ENCODE measurements at regions not wholly inside any gene's neighbourhood (a gene's known extent, or its start where the extent isn't known, plus 50 kb on each side); places are given as distances from the start of the nearest gene placed in this dataset.

- no peaks in the 10 kb centered on the region for H3K9me3 ChIP-seq (ENCODE audit: control insufficient read depth, insufficient read depth, low read depth, low read length)
- no peaks in the 10 kb centered on the region for H3K27me3 ChIP-seq (ENCODE audit: control insufficient read depth, insufficient read depth, low read length)
- H3K4me2 ChIP-seq (ENCODE audit: extremely low read depth, insufficient read depth, low read length), result no peak overlapping the region
- no peaks in the 10 kb centered on the region for H4K20me1 ChIP-seq (ENCODE audit: control insufficient read depth, extremely low read depth, insufficient read depth, low read length)
- TF ChIP-seq CTCF (conservative IDR thresholded peaks at IDR 0.05 in 1 of 2, IDR thresholded peaks at IDR 0.05 in 1 of 2; ENCODE audit: low read depth in 1 of 2, low read length in 2 of 2), result no peak
- no peak for TF ChIP-seq EZH2 (IDR thresholded peaks at IDR 0.05; ENCODE audit: low read length, missing control alignments)
- no peak overlapping the region for H2AFZ ChIP-seq (ENCODE audit: low read length)
- H3K4me1 ChIP-seq (ENCODE audit: control insufficient read depth, extremely low read depth, insufficient read depth, low read length), result no peaks in the 10 kb centered on the region
- no peaks in the 10 kb centered on the region for H3K36me3 ChIP-seq (ENCODE audit: control insufficient read depth, insufficient read depth, low read length)
- no peaks in the 10 kb centered on the region for H3K79me2 ChIP-seq (ENCODE audit: control insufficient read depth, insufficient read depth, low read length)
- no peak overlapping the region for H3K4me3 ChIP-seq (replicated peaks in 1 of 4; ENCODE audit: control extremely low read depth in 1 of 4, insufficient read depth in 1 of 4, low read depth in 3 of 4, low read length in 4 of 4)
- no peak overlapping the region for H3K9ac ChIP-seq (ENCODE audit: insufficient read depth, low read length)
- H3K27ac ChIP-seq (ENCODE audit: insufficient read depth, low read length), result no peak overlapping the region
- no peak for DNase-seq (ENCODE audit: low read depth in 2 of 2)
These were observed 412.8 kb downstream of the NFIB start for GRCh38 chr9:13901176-13901575.

- Histone ChIP-seq H3K9ac (ENCODE audit: insufficient read depth, low read length) (no peak overlapping the region), H3K9me3 (ENCODE audit: control insufficient read depth, insufficient read depth, low read depth, low read length) (no peaks in the 10 kb centered on the region), H2AFZ (ENCODE audit: low read length) (no peak overlapping the region), H3K36me3 (ENCODE audit: control insufficient read depth, insufficient read depth, low read length) (no peaks in the 10 kb centered on the region), H3K4me3 (replicated peaks in 1 of 4; ENCODE audit: control extremely low read depth in 1 of 4, insufficient read depth in 1 of 4, low read depth in 3 of 4, low read length in 4 of 4) (no peak overlapping the region), H3K27ac (ENCODE audit: insufficient read depth, low read length) (no peak overlapping the region), H3K4me2 (ENCODE audit: extremely low read depth, insufficient read depth, low read length) (no peak overlapping the region), H3K79me2 (ENCODE audit: control insufficient read depth, insufficient read depth, low read length) (no peaks in the 10 kb centered on the region), H3K27me3 (ENCODE audit: control insufficient read depth, insufficient read depth, low read length) (no peaks in the 10 kb centered on the region), H4K20me1 (ENCODE audit: control insufficient read depth, extremely low read depth, insufficient read depth, low read length) (no peaks in the 10 kb centered on the region), H3K4me1 (ENCODE audit: control insufficient read depth, extremely low read depth, insufficient read depth, low read length) (no peaks in the 10 kb centered on the region)
- TF ChIP-seq CTCF (conservative IDR thresholded peaks at IDR 0.05 in 1 of 2, IDR thresholded peaks at IDR 0.05 in 1 of 2; ENCODE audit: low read depth in 1 of 2, low read length in 2 of 2) (no peak), EZH2 (IDR thresholded peaks at IDR 0.05; ENCODE audit: low read length, missing control alignments) (no peak)
- DNase-seq (ENCODE audit: low read depth in 2 of 2), result no peak
These were observed 413.5 kb downstream of the NFIB start for GRCh38 chr9:13900449-13900848.

GRCh38 chr9:13899924-13900323 is 414.0 kb downstream of the NFIB start:
- Histone ChIP-seq H2AFZ (ENCODE audit: low read length) (peak overlapping the region; percentile 73), H3K27ac (ENCODE audit: insufficient read depth, low read length) (no peak overlapping the region)

More at GRCh38 chr9:13899924-13900323, 414.0 kb downstream of the NFIB start:
- Histone ChIP-seq H3K4me2 (ENCODE audit: extremely low read depth, insufficient read depth, low read length) (no peak overlapping the region), H3K4me3 (replicated peaks in 1 of 4; ENCODE audit: control extremely low read depth in 1 of 4, insufficient read depth in 1 of 4, low read depth in 3 of 4, low read length in 4 of 4) (no peak overlapping the region), H3K4me1 (ENCODE audit: control insufficient read depth, extremely low read depth, insufficient read depth, low read length) (no peaks in the 10 kb centered on the region), H3K9me3 (ENCODE audit: control insufficient read depth, insufficient read depth, low read depth, low read length) (no peaks in the 10 kb centered on the region), H4K20me1 (ENCODE audit: control insufficient read depth, extremely low read depth, insufficient read depth, low read length) (no peaks in the 10 kb centered on the region), H3K9ac (ENCODE audit: insufficient read depth, low read length) (no peak overlapping the region), H3K27me3 (ENCODE audit: control insufficient read depth, insufficient read depth, low read length) (no peaks in the 10 kb centered on the region), H3K79me2 (ENCODE audit: control insufficient read depth, insufficient read depth, low read length) (no peaks in the 10 kb centered on the region), H3K36me3 (ENCODE audit: control insufficient read depth, insufficient read depth, low read length) (no peaks in the 10 kb centered on the region)
- DNase-seq (ENCODE audit: low read depth in 2 of 2), result no peak
- TF ChIP-seq EZH2 (IDR thresholded peaks at IDR 0.05; ENCODE audit: low read length, missing control alignments), result no peak
- no peak for TF ChIP-seq CTCF (conservative IDR thresholded peaks at IDR 0.05 in 1 of 2, IDR thresholded peaks at IDR 0.05 in 1 of 2; ENCODE audit: low read depth in 1 of 2, low read length in 2 of 2)
